ENCODE measurements at regions not wholly inside any gene's neighbourhood (a gene's known extent, or its start where the extent isn't known, plus 50 kb on each side); places are given as distances from the start of the nearest gene placed in this dataset.

DNA sequence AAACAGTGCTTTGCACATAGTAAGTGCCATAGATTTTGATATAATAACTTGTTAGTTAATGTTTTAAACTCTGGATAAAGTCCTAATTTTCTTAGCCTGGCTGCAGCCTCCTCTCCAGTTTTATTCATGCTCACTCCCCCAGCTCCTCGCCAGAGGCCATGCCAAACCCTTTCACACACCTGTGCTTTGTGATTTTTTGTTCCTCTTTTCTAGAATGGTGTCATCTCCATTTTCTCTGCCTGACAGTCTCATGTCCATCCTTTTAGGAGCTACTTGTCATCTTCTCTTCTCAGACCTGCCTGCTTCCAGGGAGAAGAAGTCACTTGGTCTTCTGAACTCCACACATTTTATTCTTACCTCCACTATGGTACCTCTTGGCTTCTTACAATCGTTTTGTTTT lies 55.8 kb upstream of the SPATA13 start:
- TF ChIP-seq, protein P1, sequence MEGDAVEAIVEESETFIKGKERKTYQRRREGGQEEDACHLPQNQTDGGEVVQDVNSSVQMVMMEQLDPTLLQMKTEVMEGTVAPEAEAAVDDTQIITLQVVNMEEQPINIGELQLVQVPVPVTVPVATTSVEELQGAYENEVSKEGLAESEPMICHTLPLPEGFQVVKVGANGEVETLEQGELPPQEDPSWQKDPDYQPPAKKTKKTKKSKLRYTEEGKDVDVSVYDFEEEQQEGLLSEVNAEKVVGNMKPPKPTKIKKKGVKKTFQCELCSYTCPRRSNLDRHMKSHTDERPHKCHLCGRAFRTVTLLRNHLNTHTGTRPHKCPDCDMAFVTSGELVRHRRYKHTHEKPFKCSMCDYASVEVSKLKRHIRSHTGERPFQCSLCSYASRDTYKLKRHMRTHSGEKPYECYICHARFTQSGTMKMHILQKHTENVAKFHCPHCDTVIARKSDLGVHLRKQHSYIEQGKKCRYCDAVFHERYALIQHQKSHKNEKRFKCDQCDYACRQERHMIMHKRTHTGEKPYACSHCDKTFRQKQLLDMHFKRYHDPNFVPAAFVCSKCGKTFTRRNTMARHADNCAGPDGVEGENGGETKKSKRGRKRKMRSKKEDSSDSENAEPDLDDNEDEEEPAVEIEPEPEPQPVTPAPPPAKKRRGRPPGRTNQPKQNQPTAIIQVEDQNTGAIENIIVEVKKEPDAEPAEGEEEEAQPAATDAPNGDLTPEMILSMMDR (IDR thresholded peaks at IDR 0.05), result no peak
- TF ChIP-seq EP300 (IDR thresholded peaks at IDR 0.05) (no peak), POLR2A (IDR thresholded peaks at IDR 0.05) (no peak)
